ENCODE measurements at regions not wholly inside any gene's neighbourhood (a gene's known extent, or its start where the extent isn't known, plus 50 kb on each side); places are given as distances from the start of the nearest gene placed in this dataset.
A peak's percentile ranks its signal among the peaks of the same experiment; 100 is the strongest.

DNA sequence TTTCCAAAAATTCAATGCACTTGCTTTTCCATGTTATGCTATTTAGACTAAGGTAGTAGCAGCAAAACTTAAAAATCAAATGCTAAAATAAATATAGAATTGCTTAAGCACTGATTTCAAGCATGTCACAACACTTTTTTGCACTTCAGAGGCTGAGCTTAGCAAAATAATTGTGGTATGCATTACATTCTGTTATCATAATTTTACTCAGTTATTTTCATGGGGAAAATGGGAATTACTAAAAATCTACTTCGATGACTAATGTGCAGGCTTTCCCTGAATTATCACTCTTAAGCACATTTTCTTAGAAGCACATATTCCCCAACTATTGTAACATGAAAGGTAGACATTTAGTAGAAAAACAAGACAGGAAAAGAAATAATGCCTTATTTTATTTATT is 322.4 kb upstream of the CBLB start:
- TF ChIP-seq, protein P1, sequence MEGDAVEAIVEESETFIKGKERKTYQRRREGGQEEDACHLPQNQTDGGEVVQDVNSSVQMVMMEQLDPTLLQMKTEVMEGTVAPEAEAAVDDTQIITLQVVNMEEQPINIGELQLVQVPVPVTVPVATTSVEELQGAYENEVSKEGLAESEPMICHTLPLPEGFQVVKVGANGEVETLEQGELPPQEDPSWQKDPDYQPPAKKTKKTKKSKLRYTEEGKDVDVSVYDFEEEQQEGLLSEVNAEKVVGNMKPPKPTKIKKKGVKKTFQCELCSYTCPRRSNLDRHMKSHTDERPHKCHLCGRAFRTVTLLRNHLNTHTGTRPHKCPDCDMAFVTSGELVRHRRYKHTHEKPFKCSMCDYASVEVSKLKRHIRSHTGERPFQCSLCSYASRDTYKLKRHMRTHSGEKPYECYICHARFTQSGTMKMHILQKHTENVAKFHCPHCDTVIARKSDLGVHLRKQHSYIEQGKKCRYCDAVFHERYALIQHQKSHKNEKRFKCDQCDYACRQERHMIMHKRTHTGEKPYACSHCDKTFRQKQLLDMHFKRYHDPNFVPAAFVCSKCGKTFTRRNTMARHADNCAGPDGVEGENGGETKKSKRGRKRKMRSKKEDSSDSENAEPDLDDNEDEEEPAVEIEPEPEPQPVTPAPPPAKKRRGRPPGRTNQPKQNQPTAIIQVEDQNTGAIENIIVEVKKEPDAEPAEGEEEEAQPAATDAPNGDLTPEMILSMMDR (IDR thresholded peaks at IDR 0.05; ENCODE audit: low read depth, low read length): no peak
- no peak for DNase-seq (ENCODE audit: extremely low read depth, low read depth)

DNA sequence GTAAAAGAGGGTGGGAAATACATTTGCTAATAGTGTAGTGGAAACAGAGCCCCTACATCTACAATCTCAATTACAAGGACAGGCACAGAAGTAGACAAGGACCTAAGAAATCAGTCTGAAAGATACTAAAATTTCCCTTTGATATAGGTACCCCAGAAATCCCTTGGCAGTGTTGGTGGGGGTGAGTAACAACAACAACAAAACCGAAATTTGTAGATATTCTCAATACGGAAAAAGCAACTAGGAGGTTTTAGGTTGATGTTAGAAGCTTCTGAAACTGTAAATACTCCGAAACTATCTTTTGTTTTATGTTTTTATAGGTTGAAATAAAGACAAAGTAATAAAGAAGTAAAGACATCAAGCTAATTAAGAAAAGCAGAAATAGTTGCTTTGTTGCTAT is 323.1 kb upstream of the CBLB start:
- TF ChIP-seq, protein P1 (IDR thresholded peaks at IDR 0.05; ENCODE audit: low read depth, low read length): no peak
- DNase-seq (ENCODE audit: extremely low read depth, low read depth): no peak

DNA sequence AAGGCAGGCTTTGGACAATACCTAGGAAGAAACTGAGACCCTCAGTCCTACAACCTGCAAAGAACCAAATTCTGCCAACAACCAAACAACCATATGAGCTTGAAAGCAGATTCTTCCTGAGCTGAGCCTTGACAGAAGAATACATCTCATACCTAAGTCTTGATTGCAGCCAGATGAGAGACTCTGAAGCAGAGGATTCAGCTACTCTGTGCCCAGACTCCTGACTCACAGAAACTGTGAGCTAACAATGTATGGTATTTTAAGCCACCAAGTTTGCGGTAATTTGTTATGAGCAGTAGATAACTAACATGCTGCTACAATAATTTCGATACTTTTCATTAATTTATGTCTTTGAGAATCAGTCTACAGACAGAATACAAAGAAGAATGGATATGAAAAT is 325.1 kb upstream of the CBLB start:
- DNase-seq (ENCODE audit: extremely low read depth, low read depth): no peak
- TF ChIP-seq, protein P1 (IDR thresholded peaks at IDR 0.05; ENCODE audit: low read depth, low read length): no peak

DNA sequence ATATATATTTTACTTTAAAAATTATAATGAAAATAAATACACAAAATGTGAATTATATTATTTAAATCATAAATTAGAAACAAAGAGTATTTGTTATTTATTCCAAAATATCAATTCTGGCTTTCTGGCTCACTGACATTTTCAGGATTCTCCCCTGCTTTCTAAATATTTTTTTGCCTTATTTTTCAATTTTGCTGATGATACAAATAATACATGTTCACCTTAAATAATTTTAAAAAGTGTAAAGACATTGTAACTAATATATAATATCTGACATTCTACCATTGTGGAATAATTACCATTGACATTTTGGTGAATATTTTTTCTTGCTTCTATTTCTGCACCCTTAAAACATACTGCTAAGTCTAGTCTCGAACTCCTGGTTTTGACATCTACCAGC is 325.9 kb upstream of the CBLB start:
- TF ChIP-seq, protein P1 (IDR thresholded peaks at IDR 0.05; ENCODE audit: low read depth, low read length): no peak
- DNase-seq (ENCODE audit: extremely low read depth, low read depth): no peak

DNA sequence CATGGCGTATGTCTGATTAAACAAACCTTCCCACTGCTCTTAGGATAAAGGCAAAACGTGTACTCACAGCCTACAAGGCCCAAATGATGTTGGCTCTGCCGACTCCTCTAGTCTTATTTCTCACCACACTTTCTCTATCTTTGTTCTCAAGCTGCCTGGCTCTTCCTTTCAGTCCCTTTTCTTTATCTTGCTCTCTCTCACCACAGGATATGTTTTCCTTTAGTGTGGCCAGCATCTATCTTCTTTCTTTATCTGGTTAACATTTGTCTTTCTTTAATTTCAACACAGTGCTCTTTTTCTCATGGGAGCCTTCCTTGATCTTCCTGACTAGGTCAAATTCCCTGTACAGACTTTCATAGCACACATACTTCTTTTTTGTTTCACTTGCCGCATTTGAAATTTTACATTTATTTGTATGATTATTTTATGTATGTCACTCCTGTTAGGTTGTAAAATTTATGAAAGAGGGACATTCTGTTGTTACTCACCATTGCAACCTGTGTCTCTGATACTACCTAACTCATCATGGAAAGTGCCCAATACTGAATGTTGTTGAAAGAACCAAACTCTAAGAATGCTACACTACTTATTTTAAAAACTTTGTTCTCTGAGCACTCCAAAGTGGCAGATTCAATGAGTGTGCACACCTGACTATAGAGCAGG is 328.9 kb upstream of the CBLB start:
- no peak for DNase-seq (ENCODE audit: extremely low read depth, low read depth)
- TF ChIP-seq, protein P1 (IDR thresholded peaks at IDR 0.05; ENCODE audit: low read depth, low read length): no peak

DNA sequence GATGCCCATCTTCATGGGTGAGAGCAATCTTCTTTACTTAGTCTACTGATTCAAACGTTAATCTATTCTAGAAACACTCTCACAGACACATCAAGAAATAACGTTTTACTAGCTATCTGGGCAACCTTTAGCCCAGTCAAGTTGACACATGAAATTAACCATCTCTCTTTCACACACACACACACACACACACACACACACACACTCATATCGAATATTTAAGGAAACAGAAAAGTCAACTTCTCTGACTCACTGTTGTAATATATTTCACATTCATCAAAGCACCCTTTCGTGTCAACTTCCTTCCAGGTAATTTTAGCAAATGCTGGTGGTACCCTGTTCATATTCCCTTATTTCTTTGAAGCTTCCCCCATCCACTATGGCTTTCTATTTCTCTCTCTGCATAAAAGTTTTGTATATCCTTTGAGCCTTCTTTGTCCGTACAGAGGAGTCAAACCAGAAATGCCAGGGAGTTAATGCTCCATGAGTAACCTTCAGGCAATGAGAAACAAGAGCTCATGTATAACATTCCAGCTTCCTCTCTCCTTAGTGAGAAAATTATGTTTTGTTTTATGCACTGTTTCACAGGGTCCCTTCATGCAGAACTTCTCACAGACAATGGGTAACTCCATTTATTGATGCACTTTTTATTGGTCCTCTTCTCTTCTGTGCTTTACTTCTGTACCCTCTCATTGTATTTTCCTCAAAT is 335.5 kb upstream of the CBLB start:
- TF ChIP-seq, protein P1 (IDR thresholded peaks at IDR 0.05; ENCODE audit: low read depth, low read length): no peak

DNA sequence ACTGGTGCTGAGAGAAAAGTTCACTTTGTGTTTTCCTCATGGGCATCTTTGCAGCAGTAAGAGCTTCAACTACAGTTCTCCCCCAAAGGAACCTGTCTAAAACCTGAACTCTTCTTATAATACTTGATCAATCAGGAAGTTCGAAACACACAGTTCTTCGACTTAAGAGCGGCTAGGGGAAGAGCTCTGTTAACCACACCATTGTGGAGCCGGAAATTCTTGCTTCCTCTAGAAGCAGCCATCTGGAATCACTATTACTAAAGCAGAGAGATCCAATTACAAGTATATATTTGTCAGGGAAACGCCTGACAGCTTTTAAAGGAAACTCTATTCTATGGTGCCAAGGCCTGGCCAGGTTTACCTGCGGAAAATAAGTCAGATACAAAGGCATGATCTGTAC is 337.3 kb upstream of the CBLB start:
- peak; percentile 8 for DNase-seq (ENCODE audit: extremely low read depth, low read depth)
- TF ChIP-seq, protein P1 (IDR thresholded peaks at IDR 0.05; ENCODE audit: low read depth, low read length): no peak

More for the DNA sequence above, 335.5 kb upstream of the CBLB start:
- no peak for DNase-seq (ENCODE audit: extremely low read depth, low read depth)
